Neural cell (in vitro differentiated cells): ENCODE measurements at regions not wholly inside any gene's neighbourhood (a gene's known extent, or its start where the extent isn't known, plus 50 kb on each side); places are given as distances from the start of the nearest gene placed in this dataset.

Source experiments
- H2AFZ ChIP-seq: fragments of 200-600, 300-800 bp; sonication (generic), shearing (Covaris generic); 2 replicates; pipeline ENCODE4 v1.6.0; 2014; ENCODE audit warnings: low read depth, mild to moderate bottlenecking, antibody characterized with exemption, low read length, moderate library complexity
- H3F3A ChIP-seq: fragments of 200-600 bp; shearing (Covaris generic); 2 replicates; pipeline ENCODE4 v1.6.1; 2016; ENCODE audit warnings: mild to moderate bottlenecking, moderate library complexity, mixed read lengths, antibody characterized with exemption, low read length; ENCODE audit not compliant: insufficient read depth, poor library complexity, severe bottlenecking
- H3K27ac ChIP-seq: fragments of 200-600, 300-800 bp; sonication (generic), shearing (Covaris generic); 2 replicates; pipeline ENCODE4 v1.5.1; 2014; ENCODE audit warnings: mild to moderate bottlenecking, low read length, moderate library complexity
- H3K27me3 ChIP-seq: fragments of 300-800, 200-600 bp; sonication (generic), shearing (Covaris generic); 2 replicates; pipeline ENCODE4 v1.6.0; 2014; ENCODE audit warnings: mild to moderate bottlenecking, low read depth, low read length, moderate library complexity; ENCODE audit not compliant: insufficient read depth
- H3K36me3 ChIP-seq: fragments of 300-800, 200-600 bp; sonication (generic), shearing (Covaris generic); 2 replicates; pipeline ENCODE4 v1.5.1; 2014; ENCODE audit warnings: mild to moderate bottlenecking, antibody characterized with exemption, low read length, moderate library complexity; ENCODE audit not compliant: insufficient read depth
- H3K4me2 ChIP-seq: fragments of 300-800, 200-600 bp; sonication (generic), shearing (Covaris generic); 2 replicates; pipeline ENCODE4 v1.6.0; 2014; ENCODE audit warnings: mild to moderate bottlenecking, low read length
- H3K4me3 ChIP-seq: fragments of 300-800, 200-600 bp; sonication (generic), shearing (Covaris generic); 2 replicates; pipeline ENCODE4 v1.5.1; 2014; ENCODE audit warnings: mild to moderate bottlenecking, low read length, moderate library complexity
- H3K79me2 ChIP-seq: fragments of 200-600 bp; shearing (Covaris generic); replicated peaks from 2 replicates; pipeline ENCODE4 v1.6.0; 2014; ENCODE audit warnings: mild to moderate bottlenecking, low read length, moderate library complexity; ENCODE audit not compliant: insufficient read depth
- H3K9ac ChIP-seq: fragments of 300-800, 200-600 bp; sonication (generic), shearing (Covaris generic); 2 replicates; pipeline ENCODE4 v1.6.1; 2016; ENCODE audit warnings: mild to moderate bottlenecking, low read length, mixed read lengths
- H3K9me2 ChIP-seq: fragments of 200-600 bp; shearing (Covaris generic); 2 replicates; pipeline ENCODE4 v1.6.1; 2016; ENCODE audit warnings: mild to moderate bottlenecking, low read length, mixed read lengths; ENCODE audit not compliant: insufficient read depth
- H3K9me3 ChIP-seq: fragments of 200-600, 300-800 bp; sonication (generic), shearing (Covaris generic); 2 replicates; pipeline ENCODE4 v1.6.1; 2016; ENCODE audit warnings: mild to moderate bottlenecking, mixed run types, low read length, moderate library complexity, mixed read lengths
- H4K20me1 ChIP-seq: fragments of 200-600 bp; shearing (Covaris generic); 2 replicates; pipeline ENCODE4 v1.6.1; 2016; ENCODE audit warnings: mild to moderate bottlenecking, mixed run types; ENCODE audit not compliant: insufficient read depth
- EP300 ChIP-seq: fragments of 450-650 bp; conservative IDR thresholded peaks from 2 replicates; pipeline ENCODE4 v1.6.1; 2014; ENCODE audit warnings: antibody characterized with exemption, mild to moderate bottlenecking, moderate library complexity; ENCODE audit not compliant: poor library complexity, severe bottlenecking
- EZH2 ChIP-seq: fragments of 200-600, 300-800 bp; shearing (Covaris generic), sonication (generic); IDR thresholded peaks from 2 replicates; pipeline ENCODE4 v1.6.1; 2014; ENCODE audit warnings: antibody characterized with exemption, low read length, borderline replicate concordance, mild to moderate bottlenecking; ENCODE audit not compliant: insufficient read depth, poor library complexity, severe bottlenecking
- MXI1 ChIP-seq: fragments of 450-650 bp; conservative IDR thresholded peaks from 2 replicates; pipeline ENCODE4 v1.6.1; 2014; ENCODE audit warnings: antibody characterized with exemption, mild to moderate bottlenecking; ENCODE audit not compliant: poor library complexity, severe bottlenecking
- POLR2AphosphoS5 ChIP-seq: IDR thresholded peaks from 2 replicates; pipeline ENCODE4 v1.6.1; 2012
- RAD21 ChIP-seq: fragments of 450-650 bp; conservative IDR thresholded peaks from 2 replicates; pipeline ENCODE4 v1.6.1; 2014; ENCODE audit warnings: antibody characterized with exemption, mild to moderate bottlenecking, moderate library complexity
- SMC3 ChIP-seq: fragments of 450-650 bp; conservative IDR thresholded peaks from 2 replicates; pipeline ENCODE4 v1.6.1; 2014; ENCODE audit warnings: antibody characterized with exemption, mild to moderate bottlenecking, moderate library complexity; ENCODE audit not compliant: poor library complexity
- TAF1 ChIP-seq: IDR thresholded peaks from 2 replicates; pipeline ENCODE4 v1.6.1; 2012; ENCODE audit warnings: low read depth
- TF ChIP-seq, protein P1 (sequence below): IDR thresholded peaks from 2 replicates; pipeline ENCODE4 v1.6.1; 2012; ENCODE audit warnings: borderline replicate concordance
- TF ChIP-seq, protein P2 (sequence below): fragments of 450-650 bp; IDR thresholded peaks from 2 replicates; pipeline ENCODE4 v1.5.1; 2014; ENCODE audit warnings: antibody characterized with exemption, mild to moderate bottlenecking, moderate library complexity; ENCODE audit not compliant: poor library complexity, severe bottlenecking

GRCh38 chr13:34883396-34883795 is 58.7 kb upstream of the NBEA start:
- Histone ChIP-seq H3K9me2 (no peaks in the 10 kb centered on the region), H3K9ac (no peak overlapping the region), H3K36me3 (no peaks in the 10 kb centered on the region), H2AFZ (no peak overlapping the region), H3K79me2 (no peaks in the 10 kb centered on the region), H3K27ac (no peak overlapping the region), H3K4me3 (no peak overlapping the region), H3K9me3 (no peaks in the 10 kb centered on the region), H4K20me1 (no peaks in the 10 kb centered on the region), H3K27me3 (no peaks in the 10 kb centered on the region), H3K4me2 (no peak overlapping the region), H3F3A (no peaks in the 10 kb centered on the region)
- no peak for TF ChIP-seq EZH2
- TF ChIP-seq EP300 = no peak
- TF ChIP-seq, protein P1, sequence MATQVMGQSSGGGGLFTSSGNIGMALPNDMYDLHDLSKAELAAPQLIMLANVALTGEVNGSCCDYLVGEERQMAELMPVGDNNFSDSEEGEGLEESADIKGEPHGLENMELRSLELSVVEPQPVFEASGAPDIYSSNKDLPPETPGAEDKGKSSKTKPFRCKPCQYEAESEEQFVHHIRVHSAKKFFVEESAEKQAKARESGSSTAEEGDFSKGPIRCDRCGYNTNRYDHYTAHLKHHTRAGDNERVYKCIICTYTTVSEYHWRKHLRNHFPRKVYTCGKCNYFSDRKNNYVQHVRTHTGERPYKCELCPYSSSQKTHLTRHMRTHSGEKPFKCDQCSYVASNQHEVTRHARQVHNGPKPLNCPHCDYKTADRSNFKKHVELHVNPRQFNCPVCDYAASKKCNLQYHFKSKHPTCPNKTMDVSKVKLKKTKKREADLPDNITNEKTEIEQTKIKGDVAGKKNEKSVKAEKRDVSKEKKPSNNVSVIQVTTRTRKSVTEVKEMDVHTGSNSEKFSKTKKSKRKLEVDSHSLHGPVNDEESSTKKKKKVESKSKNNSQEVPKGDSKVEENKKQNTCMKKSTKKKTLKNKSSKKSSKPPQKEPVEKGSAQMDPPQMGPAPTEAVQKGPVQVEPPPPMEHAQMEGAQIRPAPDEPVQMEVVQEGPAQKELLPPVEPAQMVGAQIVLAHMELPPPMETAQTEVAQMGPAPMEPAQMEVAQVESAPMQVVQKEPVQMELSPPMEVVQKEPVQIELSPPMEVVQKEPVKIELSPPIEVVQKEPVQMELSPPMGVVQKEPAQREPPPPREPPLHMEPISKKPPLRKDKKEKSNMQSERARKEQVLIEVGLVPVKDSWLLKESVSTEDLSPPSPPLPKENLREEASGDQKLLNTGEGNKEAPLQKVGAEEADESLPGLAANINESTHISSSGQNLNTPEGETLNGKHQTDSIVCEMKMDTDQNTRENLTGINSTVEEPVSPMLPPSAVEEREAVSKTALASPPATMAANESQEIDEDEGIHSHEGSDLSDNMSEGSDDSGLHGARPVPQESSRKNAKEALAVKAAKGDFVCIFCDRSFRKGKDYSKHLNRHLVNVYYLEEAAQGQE = no peak
- no peak for TF ChIP-seq SMC3
- TF ChIP-seq POLR2AphosphoS5 = no peak
- no peak for TF ChIP-seq RAD21
- TF ChIP-seq, protein P2, sequence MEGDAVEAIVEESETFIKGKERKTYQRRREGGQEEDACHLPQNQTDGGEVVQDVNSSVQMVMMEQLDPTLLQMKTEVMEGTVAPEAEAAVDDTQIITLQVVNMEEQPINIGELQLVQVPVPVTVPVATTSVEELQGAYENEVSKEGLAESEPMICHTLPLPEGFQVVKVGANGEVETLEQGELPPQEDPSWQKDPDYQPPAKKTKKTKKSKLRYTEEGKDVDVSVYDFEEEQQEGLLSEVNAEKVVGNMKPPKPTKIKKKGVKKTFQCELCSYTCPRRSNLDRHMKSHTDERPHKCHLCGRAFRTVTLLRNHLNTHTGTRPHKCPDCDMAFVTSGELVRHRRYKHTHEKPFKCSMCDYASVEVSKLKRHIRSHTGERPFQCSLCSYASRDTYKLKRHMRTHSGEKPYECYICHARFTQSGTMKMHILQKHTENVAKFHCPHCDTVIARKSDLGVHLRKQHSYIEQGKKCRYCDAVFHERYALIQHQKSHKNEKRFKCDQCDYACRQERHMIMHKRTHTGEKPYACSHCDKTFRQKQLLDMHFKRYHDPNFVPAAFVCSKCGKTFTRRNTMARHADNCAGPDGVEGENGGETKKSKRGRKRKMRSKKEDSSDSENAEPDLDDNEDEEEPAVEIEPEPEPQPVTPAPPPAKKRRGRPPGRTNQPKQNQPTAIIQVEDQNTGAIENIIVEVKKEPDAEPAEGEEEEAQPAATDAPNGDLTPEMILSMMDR = no peak
- no peak for TF ChIP-seq TAF1
- TF ChIP-seq MXI1 = no peak

DNA sequence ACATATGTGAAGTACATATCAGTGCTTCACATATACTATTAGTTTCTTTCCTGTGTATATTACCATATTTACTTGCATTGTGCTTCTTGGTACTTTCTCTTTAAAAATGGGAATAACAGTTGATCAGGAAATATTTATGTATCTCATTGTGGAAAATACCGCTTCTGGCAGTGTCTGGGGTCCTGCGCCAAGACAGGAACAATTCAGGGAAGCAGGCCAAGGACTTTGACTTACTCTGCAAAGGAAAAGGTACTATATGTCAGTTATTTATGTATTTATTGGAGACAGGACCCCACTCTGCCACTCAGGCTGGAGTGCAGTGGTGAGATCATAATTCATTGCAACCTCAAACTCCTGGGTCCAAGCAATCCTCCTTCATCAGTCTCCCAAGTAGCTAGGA is 57.7 kb upstream of the NBEA start:
- TF ChIP-seq EP300 (no peak), RAD21 (no peak), SMC3 (no peak), EZH2 (no peak), POLR2AphosphoS5 (no peak), MXI1 (no peak), TAF1 (no peak)
- TF ChIP-seq, protein P1 = no peak
- TF ChIP-seq, protein P2 = no peak
- no peak overlapping the region for H3K4me3 ChIP-seq
- no peak overlapping the region for H3K4me2 ChIP-seq
- H3K9me2 ChIP-seq = no peaks in the 10 kb centered on the region
- H3F3A ChIP-seq = no peaks in the 10 kb centered on the region
- H3K79me2 ChIP-seq = no peaks in the 10 kb centered on the region
- H3K9ac ChIP-seq = no peak overlapping the region
- H3K27ac ChIP-seq = no peak overlapping the region
- no peaks in the 10 kb centered on the region for H3K36me3 ChIP-seq
- no peaks in the 10 kb centered on the region for H3K9me3 ChIP-seq
- H2AFZ ChIP-seq = no peak overlapping the region
- H4K20me1 ChIP-seq = no peaks in the 10 kb centered on the region
- no peaks in the 10 kb centered on the region for H3K27me3 ChIP-seq
